SKM-1 (cell line): ENCODE measurements at regions not wholly inside any gene's neighbourhood (a gene's known extent, or its start where the extent isn't known, plus 50 kb on each side); places are given as distances from the start of the nearest gene placed in this dataset.
"Not testable (repeated sequence)": the region's sequence is repeated elsewhere in the genome, so short reads cannot be mapped to it uniquely, and the experiment has no call there.

Experiments
- DNase-seq: peaks from one replicate; lab custom pipeline; 2025; ENCODE audit not compliant: unreplicated experiment; lab: John Stamatoyannopoulos, UW

DNA sequence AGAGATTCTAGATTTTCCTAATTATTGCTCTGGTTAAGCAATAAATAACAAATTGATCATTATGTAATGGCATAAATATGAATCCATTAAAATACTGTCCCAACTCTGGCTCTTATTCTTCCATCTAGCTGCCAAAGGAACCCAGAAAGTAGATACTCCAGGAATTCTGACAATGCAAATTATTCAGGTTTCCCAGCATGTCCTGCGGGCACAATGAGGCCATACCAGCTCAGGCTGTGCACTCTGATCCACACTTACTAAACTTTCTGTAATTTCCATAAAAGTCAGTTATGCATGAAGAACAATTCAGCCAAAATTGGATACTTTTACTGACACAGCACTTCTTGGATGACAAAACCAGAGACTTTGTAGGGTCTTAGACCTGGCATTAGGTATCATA lies 576.3 kb downstream of the KCNH5 start:
- DNase-seq: no peak

DNA sequence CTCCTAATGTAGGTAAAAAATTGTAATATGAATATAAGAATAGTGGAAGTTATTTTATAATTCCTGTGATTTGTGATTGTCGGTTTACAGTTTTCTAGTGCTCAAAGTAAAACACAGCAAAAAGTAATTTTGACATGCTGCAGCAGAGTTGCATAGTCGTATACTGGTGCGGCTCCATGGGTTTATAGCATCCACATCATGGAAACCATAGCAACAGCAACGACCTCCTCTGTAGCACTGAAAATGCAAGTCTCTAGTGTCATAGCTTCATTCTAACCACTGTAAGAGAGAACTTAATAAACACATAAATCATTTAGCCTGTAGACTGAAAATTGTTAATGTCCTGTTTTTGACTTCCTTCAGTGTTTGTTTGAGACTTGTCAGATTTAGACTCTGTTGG lies 574.3 kb downstream of the KCNH5 start:
- DNase-seq: no peak

DNA sequence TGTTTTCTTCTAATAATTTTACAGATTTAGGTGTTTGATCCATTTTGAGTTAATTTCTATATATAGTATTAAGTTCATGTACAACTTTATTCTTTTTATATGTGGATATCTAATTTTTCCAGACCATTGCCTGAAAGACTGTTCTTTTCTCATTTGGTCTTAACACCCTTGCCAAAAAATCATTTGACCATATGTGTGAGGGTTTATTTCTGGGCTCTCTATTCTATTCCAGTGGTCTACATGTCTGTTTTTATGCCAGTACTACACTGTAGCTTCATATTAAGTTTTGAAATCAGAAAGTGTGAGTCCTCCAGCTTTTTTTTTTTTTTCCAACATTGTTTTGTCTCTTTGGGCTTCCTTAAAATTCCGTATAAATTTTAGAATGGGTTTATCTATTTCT lies 554.1 kb downstream of the KCNH5 start:
- no peak for DNase-seq

DNA sequence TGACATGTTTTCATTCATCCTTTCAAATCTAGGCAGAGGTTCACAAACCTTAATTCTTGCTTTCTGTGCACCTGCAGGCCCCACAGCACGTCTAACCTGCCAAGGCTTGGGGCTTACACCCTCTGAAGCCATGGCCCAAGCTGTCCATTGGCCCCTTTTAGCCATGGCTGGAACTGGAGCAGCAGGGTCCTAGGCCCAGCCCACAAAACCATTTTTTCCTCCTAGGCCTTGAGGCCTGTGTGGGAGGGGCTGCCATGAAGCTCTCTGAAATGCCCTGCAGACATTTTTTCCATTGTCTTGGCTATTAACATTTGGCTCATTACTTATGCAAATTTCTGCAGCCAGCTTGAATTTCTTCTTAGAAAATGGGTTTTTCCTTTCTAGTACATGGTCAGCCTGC lies 547.5 kb downstream of the KCNH5 start:
- DNase-seq: no peak

DNA sequence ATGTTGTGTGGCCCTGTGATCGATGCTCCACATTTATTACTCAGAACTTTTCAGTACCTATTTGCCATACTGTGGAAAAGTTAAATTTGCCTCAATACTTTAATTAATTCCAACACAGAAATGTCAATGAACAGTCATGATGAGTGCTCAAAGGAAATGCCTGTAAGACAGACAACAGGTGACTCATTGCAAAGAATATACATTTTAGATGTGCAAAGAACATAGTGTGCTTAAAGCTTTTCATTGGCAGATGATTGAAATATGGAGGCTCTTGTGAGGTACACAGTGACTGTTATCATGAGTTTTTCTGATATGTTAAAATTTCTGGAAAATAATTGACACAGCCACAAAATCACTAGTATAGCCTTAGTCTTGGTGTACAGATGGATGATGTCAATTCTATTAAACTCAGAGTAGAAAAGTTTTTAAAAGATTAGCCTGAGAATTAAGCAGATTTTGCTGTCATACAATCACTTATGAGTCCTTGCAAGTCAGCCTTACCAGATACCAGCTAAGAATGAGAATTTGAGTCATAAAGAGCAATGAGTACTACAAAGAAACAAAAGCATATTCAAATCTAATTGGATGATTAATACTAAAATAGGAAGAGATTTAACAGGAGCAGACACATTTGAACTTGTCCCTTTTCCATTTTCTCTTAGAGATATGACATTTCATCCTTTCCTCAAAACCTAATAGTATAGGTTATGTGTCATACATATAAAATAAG lies 544.1 kb downstream of the KCNH5 start:
- no peak for DNase-seq

DNA sequence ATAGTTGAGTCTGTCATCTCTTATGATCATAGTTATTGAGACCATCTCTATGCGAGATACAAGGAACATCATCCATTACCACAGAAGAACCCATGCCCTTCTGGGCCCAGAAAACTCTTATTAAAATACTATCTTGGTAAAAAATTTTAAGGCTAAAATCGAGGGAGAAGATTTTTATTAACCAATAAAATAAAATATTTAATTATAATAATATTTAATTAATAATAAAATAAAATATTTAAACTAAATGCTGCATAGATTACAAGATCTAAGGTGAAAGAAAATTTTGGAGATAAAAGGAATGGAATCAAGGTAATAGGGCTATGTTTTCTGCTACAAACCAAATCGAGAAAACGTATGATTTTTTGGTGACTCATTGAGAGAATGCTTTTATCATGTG lies 540.2 kb downstream of the KCNH5 start:
- DNase-seq: no peak

DNA sequence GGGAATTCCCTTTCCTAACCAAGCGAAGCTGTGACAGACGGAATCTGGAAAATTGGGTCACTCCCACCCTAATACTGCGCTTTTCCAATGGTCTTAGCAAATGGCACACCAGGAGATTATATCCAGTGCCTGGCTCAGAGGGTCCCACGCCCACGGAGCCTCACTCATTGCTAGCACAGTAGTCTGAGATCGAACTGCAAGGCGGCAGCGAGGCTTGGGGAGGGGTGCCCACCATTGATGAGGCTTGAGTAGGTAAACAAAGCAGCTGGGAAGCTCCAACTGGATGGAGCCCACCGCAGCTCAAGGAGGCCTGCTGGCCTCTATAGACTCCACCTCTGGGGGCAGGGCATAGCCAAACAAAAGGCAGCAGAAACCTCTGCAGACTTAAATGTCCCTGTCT lies 523.9 kb downstream of the KCNH5 start:
- not testable (repeated sequence) for DNase-seq

DNA sequence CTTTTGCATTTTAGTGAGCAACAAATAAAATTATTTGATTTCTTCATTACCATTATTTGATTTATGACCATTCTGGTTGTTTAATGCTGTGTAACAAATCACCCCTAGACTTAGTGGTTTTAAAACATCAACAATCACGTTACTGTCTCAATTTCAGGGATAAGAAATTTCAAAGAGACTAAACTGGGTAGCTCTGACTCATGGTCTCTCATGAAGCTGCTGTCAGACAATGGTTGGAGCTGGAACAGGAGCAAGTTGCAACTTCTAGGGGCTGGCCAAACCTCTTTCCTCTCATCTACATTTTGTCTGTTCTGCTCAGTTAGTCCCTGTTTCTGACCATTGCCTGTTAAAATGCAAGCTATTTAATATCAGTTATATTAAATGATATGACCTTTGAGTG lies 517.0 kb downstream of the KCNH5 start:
- DNase-seq: no peak

DNA sequence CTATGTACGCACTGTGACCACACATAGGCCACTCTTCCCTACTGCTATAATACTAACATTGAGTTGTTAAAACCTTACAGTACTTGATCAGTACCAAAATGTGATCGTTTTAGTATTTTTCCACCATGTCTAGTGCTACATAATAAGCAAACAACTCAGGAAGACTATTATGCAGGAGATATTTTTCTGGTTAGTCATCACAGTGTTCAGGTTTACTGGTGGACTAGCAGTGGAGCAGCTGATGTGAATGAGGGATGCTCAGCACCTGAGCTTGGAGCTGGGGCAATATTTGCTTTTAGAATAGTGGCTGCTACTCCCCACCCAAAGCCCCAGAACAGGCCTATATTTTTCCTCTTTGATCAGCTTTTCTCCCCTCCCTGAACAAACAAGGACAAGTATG lies 513.1 kb downstream of the KCNH5 start:
- no peak for DNase-seq

DNA sequence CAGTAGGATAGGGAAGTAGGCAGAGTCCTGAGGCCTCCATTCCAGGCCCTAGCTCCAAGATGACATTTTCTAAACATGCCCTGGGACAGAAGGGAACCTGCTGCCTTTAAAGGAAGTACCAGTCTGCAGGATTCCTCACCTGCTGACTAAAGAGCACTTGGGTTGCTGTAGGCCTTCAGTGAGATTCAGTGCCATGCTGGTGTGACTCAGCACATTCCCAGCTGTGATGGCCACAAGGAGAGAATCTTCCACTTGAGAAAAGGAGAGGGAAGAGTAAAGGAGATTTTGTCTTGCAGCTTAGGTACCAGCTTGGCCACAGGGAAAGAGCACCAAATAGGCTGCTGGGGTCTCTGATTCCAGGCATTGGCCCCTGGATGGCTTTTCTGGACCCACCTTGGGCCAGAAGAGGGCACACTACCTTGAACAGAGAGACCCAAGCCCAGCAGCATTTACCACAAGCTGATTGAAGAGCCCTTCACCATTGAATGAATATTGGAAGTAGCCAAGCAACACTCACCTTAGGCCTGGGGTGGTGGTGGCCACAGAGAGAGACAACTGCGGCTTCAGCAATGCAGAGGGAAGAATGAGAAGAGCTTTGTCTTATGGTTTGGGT lies 498.3 kb downstream of the KCNH5 start:
- no peak for DNase-seq

DNA sequence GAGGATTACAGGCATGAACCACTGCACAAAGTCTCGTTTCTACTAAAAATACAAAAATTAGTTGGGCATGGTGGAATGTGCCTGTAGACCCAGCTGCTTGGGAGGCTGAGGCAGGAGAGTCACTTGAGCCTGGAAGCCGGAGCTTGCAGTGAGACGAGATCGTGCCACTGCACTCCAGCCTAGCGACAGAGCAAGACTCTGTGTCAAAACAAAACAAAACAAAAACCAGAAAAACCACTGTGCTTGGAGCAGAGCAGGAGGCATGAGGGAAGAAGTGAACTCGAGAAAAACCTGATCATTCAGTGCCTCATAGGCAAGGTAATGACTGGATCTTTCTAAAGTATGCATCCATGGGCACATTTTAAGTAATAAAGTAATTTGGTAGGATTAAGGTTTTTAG lies 487.8 kb downstream of the KCNH5 start:
- no peak for DNase-seq

DNA sequence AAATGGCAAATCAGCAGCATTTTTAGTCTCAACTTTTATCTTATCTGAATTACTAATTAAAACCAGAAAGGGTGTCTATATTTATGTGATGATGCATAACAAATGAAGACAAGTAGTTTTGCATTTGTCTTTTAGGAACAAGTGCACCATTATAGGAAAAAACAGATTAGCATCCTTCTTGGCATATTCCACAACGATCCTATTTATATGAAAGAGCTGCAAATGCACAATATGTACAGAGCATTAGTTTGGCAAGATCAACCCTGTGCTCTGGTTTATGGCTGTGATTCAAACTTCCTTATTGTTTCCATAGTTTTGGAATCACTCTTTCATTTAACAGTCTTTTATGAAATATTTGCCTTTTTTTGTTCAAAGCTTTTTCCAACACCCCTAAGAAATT lies 486.8 kb downstream of the KCNH5 start:
- no peak for DNase-seq

DNA sequence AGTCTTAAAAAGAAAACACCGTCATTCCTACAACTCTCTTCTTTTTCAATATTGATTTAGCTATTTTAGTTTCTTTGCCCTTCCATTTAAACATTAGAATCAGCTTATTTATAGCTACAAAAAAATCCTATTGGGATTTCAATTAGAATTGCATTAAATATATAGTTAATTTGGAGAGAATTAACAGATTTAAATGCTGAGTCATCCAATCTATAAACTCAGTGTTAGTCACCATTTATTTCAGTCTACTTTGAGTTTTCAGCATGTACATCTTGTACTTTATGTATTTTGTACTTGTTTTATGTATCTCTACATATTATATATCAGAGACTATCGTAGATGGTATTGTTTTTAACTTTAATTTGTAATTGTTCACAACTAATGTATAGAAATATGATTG lies 460.0 kb downstream of the KCNH5 start:
- no peak for DNase-seq

DNA sequence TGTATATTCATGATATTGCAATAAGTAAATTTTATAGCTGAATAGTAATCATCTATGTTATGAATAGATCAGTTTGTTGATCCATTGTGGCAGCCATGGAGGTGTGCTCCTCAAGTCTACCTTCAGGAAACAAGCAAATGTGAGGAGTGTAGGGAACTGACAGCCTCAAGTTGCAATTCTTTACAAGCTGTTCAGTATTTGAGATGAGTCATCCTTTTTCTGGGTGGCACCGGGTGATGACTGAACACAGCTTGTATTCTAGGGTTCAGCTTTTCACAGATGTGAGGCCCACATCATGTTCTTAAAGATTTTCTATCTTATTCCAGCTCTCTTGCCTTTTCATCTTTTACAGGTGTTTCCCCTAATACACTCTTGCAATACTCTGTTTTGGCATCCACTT lies 452.4 kb downstream of the KCNH5 start:
- DNase-seq: no peak

DNA sequence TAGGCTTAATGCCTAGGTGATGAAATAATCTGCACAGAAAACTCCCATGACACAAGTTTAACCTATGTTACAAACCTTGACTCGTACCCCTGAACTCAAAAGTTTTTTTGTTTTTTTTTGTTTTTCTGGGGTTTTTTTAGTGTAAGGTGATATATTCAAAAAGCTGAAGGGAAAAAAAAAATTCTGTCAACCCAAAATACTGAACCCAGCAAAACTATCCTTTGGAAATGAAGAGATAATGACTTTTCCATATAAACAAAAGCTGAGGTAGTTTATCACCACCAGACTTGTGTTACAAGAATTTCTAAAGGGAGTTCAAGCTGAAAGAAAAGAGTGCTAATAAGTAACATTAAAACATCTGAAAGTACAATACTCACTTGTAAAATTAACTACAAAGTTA lies 448.1 kb downstream of the KCNH5 start:
- no peak for DNase-seq

DNA sequence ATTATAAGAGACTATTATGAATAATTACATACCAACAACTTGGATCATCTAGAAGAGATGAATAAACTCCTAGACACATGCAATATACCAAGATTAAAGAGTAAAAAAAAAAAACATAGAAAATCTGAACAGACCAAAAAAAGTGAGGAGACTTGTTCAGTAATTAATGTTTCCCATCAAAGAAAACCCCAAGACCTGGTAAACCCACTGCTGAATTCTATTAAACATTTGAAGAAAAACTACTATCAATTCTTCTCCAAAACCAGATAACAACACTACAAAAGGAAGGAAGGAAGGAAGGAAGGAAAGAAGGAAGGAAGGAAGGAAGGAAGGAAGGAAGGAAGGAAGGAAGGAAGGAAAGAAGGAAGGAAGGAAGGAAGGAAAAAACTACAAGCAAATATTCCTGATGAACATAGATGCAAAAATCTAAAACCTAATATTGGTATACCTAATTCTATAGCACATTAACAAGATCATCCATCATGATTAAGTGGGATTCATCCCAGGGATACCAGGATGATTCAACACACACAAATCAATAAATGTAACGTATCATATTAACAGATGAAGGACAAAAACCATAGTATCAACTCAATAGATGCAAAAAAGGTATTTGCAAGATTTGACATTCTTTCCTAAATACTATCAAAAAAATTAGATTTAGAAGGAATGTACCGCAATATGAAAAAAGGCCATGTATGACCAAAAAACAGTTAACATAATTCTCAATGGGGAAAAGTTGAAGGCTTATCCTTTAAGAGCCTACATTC lies 445.5 kb downstream of the KCNH5 start:
- no peak for DNase-seq

DNA sequence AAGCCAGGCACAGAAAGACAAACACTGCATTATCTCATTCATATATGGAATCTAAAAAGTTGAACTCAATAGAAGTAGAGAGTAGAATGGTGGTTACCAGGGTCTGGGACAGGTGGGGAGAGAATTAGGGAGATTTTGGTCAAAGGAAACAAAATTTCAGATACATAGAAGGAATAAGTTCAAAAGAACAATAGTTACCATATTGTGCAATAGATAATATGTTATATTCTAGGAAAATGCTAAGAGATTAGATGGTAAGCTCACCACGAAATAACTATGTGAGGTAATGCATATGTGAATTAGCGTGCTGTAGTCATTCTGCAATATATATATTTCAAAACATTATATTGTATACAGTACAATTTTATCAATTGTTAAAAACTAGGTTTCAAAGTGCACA lies 442.5 kb downstream of the KCNH5 start:
- DNase-seq: no peak

DNA sequence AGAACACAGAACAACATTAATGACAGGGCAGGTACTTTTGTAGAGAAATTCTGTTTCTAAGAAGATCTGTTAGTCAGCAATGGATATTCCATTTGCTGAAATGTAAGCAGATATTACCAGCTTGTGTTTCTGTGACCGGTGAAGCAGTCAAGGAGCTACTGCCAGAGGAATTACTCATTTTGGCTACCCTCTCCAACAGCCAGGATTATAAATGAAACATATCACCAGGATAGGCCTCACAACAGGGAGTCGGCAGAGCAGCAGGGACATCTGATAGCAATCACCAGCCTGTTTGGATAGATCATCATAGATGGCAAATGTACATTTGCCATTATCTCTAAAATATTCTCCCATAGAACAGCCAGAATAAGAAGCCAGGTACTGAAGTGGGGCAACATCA lies 440.7 kb downstream of the KCNH5 start:
- DNase-seq: no peak

DNA sequence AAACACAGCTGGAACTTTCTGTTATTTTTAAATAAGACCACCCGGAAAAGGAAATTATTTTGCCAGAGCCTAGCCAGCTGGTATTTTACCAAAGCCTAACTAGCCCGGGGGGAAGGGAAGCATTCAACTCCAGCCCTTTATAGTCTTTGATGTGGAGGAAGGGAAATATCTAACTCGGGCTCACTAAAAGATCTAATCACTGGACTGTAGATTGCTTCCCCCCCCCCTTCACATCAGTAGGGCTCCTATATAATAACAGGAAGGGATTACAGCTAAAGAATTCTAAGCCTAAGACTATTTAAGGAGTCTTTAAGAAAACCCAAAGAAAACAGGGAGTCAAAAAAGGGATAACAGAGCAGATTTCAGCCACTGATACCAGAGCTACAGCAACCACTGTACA lies 431.1 kb downstream of the KCNH5 start:
- no peak for DNase-seq

DNA sequence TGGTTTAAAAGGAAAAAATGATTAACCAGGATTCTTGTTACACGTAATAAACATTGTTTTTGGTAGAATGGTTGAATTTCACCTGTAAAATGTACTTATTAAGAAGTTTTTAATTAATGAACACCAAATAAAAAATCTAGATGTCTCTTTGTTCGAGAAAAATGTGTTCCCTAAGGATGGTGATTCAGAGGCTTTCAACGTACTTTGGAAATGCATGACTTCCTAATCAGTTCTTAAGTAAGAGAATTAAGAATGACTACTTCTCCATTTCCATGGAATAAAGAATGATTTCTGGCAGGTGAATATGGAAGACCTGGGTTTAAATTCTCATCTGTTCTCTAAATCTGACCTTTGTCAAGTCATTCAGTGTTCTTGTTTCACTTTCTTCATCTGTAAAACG lies 428.6 kb downstream of the KCNH5 start:
- no peak for DNase-seq

DNA sequence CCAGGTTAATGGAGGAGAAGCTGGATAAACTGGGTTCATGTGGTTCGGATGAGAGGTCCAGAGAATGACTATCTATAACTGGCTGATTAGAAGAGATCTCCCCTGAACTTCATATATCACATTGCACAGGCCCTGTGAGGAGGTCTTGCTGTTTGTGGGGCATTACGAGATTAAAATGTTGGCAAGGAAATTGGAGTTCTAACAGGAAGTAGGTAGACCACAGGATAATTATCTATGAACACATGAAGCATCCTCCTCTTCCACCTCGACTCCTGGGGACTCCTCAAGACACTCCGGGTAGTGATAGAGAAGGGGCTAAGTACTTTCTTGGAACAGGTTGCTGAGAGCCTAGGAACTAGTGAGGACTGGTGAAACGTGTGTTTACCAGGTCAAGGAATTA lies 418.8 kb downstream of the KCNH5 start:
- DNase-seq: no peak

DNA sequence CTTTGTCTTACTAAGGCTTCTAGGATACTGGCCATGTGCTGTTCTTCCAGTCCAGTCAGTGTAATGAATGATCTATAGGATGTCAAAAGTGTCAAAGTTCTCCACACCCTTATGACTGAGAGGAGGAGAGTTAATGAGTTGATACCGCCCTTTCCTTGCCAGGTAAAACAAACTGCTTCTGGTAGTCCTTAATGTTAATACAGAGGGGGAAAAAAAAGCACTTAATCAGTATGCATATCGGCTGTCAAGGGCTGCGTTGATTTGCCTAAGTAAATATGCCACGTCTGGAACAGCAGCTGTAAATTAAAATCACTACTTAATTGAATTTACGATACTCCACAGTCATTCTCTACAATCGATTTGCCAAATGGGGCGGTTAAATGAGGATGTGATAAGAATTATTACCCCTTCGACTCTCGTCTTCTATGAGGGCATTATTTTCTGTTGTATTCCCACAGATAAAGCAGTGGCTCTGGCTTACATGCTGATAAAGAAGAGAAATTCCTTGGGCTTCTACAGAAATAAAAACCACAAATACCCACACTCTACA lies 416.0 kb downstream of the KCNH5 start:
- DNase-seq: no peak
